KMS-11 (cell line): ENCODE measurements at regions not wholly inside any gene's neighbourhood (a gene's known extent, or its start where the extent isn't known, plus 50 kb on each side); places are given as distances from the start of the nearest gene placed in this dataset.

Experiments
- H2AFZ ChIP-seq: fragments of 200-600 bp; sonication (generic); 2 replicates; pipeline ENCODE4 v1.6.1; 2016; ENCODE audit warnings: antibody characterized with exemption, mixed run types, low read depth
- H3K27ac ChIP-seq: fragments of 200-600 bp; sonication (generic); 2 replicates; pipeline ENCODE4 v1.6.1; 2016; ENCODE audit warnings: mild to moderate bottlenecking, mixed run types
- H3K27me3 ChIP-seq: fragments of 200-600 bp; sonication (generic); 2 replicates; pipeline ENCODE4 v1.6.1; 2017; ENCODE audit warnings: mild to moderate bottlenecking, low read depth, mixed run types, moderate library complexity; ENCODE audit not compliant: insufficient read depth
- H3K36me3 ChIP-seq: fragments of 200-600 bp; sonication (generic); 2 replicates; pipeline ENCODE4 v1.6.1; 2017; ENCODE audit warnings: mild to moderate bottlenecking, mixed run types; ENCODE audit not compliant: insufficient read depth
- H3K4me1 ChIP-seq: fragments of 200-600 bp; sonication (generic); 2 replicates; pipeline ENCODE4 v1.6.1; 2016; ENCODE audit warnings: mild to moderate bottlenecking, low read depth, mixed run types; ENCODE audit not compliant: poor library complexity, severe bottlenecking
- H3K4me2 ChIP-seq: fragments of 200-600 bp; sonication (generic); 2 replicates; pipeline ENCODE4 v1.7.0; 2016; ENCODE audit warnings: mild to moderate bottlenecking, mixed run types
- H3K4me3 ChIP-seq: fragments of 200-600 bp; sonication (generic); IDR thresholded peaks from 2 replicates; pipeline ENCODE4 v1.6.1; 2017; ENCODE audit warnings: low read depth, low read length, mixed read lengths; ENCODE audit not compliant: insufficient read depth
- H3K79me2 ChIP-seq: fragments of 200-600 bp; sonication (generic); 2 replicates; pipeline ENCODE4 v1.6.1; 2016; ENCODE audit warnings: low read depth, mixed run types; ENCODE audit not compliant: insufficient read depth
- H3K9ac ChIP-seq: fragments of 200-600 bp; sonication (generic); 2 replicates; pipeline ENCODE4 v1.6.1; 2016; ENCODE audit warnings: mild to moderate bottlenecking, mixed run types
- H4K20me1 ChIP-seq: fragments of 200-600 bp; sonication (generic); 2 replicates; pipeline ENCODE4 v1.6.1; 2016; ENCODE audit warnings: mild to moderate bottlenecking, mixed run types; ENCODE audit not compliant: insufficient read depth
- CTCF ChIP-seq: fragments of 200-600 bp; sonication (generic); conservative IDR thresholded peaks from 2 replicates; pipeline ENCODE4 v1.6.1; 2017; ENCODE audit warnings: low read depth, mild to moderate bottlenecking, antibody characterized with exemption, low read length, moderate library complexity, mixed read lengths

GRCh38 chr4:167397586-167397985, 163.3 kb upstream of the SPOCK3 start:
- no peaks in the 10 kb centered on the region for H3K36me3 ChIP-seq
- H3K4me1 ChIP-seq = no peaks in the 10 kb centered on the region
- TF ChIP-seq CTCF = no peak
- no peaks in the 10 kb centered on the region for H3K79me2 ChIP-seq
- H3K9ac ChIP-seq = no peak overlapping the region
- no peak overlapping the region for H3K27ac ChIP-seq
- H3K4me3 ChIP-seq = no peak overlapping the region
- no peaks in the 10 kb centered on the region for H3K27me3 ChIP-seq
- H4K20me1 ChIP-seq = no peaks in the 10 kb centered on the region
- no peak overlapping the region for H3K4me2 ChIP-seq
- no peak overlapping the region for H2AFZ ChIP-seq

- H3K36me3 ChIP-seq = no peaks in the 10 kb centered on the region
- H3K4me1 ChIP-seq = no peaks in the 10 kb centered on the region
- H3K27ac ChIP-seq = no peak overlapping the region
- no peak overlapping the region for H2AFZ ChIP-seq
- no peak overlapping the region for H3K4me3 ChIP-seq
- H3K4me2 ChIP-seq = no peak overlapping the region
- no peak for TF ChIP-seq CTCF
- H4K20me1 ChIP-seq = no peaks in the 10 kb centered on the region
- no peak overlapping the region for H3K9ac ChIP-seq
- H3K79me2 ChIP-seq = no peaks in the 10 kb centered on the region
- H3K27me3 ChIP-seq = no peaks in the 10 kb centered on the region
Measured at GRCh38 chr4:167399201-167399600, 164.9 kb upstream of the SPOCK3 start.

- no peak for TF ChIP-seq CTCF
- no peaks in the 10 kb centered on the region for H3K79me2 ChIP-seq
- no peaks in the 10 kb centered on the region for H3K4me1 ChIP-seq
- no peak overlapping the region for H3K27ac ChIP-seq
- H3K4me2 ChIP-seq = no peak overlapping the region
- H3K36me3 ChIP-seq = no peaks in the 10 kb centered on the region
- H3K9ac ChIP-seq = no peak overlapping the region
- no peaks in the 10 kb centered on the region for H3K27me3 ChIP-seq
- no peak overlapping the region for H2AFZ ChIP-seq
- no peak overlapping the region for H3K4me3 ChIP-seq
- H4K20me1 ChIP-seq = no peaks in the 10 kb centered on the region
Measured at GRCh38 chr4:167406181-167406580, 171.9 kb upstream of the SPOCK3 start.

GRCh38 chr4:167415461-167415860, 181.2 kb upstream of the SPOCK3 start:
- no peaks in the 10 kb centered on the region for H3K79me2 ChIP-seq
- no peak overlapping the region for H2AFZ ChIP-seq
- no peaks in the 10 kb centered on the region for H4K20me1 ChIP-seq
- no peak overlapping the region for H3K4me2 ChIP-seq
- no peaks in the 10 kb centered on the region for H3K27me3 ChIP-seq
- no peak overlapping the region for H3K4me3 ChIP-seq
- H3K36me3 ChIP-seq = no peaks in the 10 kb centered on the region
- H3K9ac ChIP-seq = no peak overlapping the region
- H3K27ac ChIP-seq = no peak overlapping the region
- H3K4me1 ChIP-seq = no peaks in the 10 kb centered on the region
- no peak for TF ChIP-seq CTCF
